ENCODE measurements at regions not wholly inside any gene's neighbourhood (a gene's known extent, or its start where the extent isn't known, plus 50 kb on each side); places are given as distances from the start of the nearest gene placed in this dataset.

DNA sequence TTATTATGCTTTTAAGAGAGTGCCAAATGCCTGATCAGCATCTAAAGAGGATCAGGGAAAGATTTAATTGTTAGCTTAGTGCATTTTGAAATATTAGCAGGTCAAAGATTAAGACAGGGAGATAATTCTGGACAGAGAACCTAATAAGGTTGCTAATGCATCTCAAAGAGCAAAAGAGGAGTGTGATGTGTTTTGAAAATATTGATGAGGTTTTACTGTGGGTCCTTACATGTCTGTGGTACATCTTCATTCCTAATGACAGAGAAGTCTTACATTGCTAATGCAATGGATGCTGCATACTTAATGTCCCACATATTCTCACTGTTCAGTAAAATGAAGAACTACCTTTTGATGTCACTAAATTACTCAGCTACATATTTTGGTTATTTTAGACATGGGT is 154.1 kb downstream of the TAF11L14 start:
- intact Hi-C loops (cut with DNase I; ENCODE audit: low total_unique reads) (no loop called here), in situ Hi-C loops (cut with MboI; ENCODE audit: low sequenced_read_pairs in 4 of 4) (no loop called here)
- ATAC-seq (no peak), DNase-seq (no peak)
- Histone ChIP-seq H3K27me3 (no peaks in the 10 kb centered on the region), H3K27ac (no peak overlapping the region), H3K36me3 (no peaks in the 10 kb centered on the region), H3K9me3 (no peaks in the 10 kb centered on the region), H3K4me3 (no peak overlapping the region), H3K4me1 (no peaks in the 10 kb centered on the region)
- TF ChIP-seq, protein P1, sequence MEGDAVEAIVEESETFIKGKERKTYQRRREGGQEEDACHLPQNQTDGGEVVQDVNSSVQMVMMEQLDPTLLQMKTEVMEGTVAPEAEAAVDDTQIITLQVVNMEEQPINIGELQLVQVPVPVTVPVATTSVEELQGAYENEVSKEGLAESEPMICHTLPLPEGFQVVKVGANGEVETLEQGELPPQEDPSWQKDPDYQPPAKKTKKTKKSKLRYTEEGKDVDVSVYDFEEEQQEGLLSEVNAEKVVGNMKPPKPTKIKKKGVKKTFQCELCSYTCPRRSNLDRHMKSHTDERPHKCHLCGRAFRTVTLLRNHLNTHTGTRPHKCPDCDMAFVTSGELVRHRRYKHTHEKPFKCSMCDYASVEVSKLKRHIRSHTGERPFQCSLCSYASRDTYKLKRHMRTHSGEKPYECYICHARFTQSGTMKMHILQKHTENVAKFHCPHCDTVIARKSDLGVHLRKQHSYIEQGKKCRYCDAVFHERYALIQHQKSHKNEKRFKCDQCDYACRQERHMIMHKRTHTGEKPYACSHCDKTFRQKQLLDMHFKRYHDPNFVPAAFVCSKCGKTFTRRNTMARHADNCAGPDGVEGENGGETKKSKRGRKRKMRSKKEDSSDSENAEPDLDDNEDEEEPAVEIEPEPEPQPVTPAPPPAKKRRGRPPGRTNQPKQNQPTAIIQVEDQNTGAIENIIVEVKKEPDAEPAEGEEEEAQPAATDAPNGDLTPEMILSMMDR (IDR thresholded peaks at IDR 0.05 in 4 of 5, conservative IDR thresholded peaks at IDR 0.05 in 1 of 5), result no peak
- TF ChIP-seq POLR2A (IDR thresholded peaks at IDR 0.05), result no peak

DNA sequence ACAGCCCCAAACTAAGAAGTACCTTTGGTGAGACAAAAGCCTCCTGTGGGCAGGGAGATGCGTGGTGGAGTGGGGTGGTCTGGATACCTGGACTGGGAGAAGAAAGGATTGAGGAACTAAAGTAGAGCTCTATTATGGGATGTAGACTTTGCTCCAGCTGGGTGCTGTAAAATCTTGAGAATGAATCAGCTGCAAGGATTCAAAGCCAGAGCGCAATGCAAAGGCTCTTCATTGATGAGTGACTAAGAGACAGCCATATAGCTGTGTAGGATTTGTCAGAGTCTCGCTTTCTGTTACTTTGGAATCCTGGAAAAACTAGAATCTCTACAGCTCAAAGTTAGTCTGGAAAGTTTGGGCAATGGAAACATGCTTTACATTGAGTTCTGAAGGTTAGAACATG is 159.9 kb downstream of the TAF11L14 start:
- intact Hi-C loops (cut with DNase I; ENCODE audit: low total_unique reads) (no loop called here), in situ Hi-C loops (cut with MboI; ENCODE audit: low sequenced_read_pairs in 4 of 4) (no loop called here)
- no peak overlapping the region for H3K4me3 ChIP-seq
- no peak for DNase-seq
- no peak overlapping the region for H3K27ac ChIP-seq
- H3K27me3 ChIP-seq, result no peaks in the 10 kb centered on the region
- no peak for TF ChIP-seq POLR2A (IDR thresholded peaks at IDR 0.05)
- TF ChIP-seq, protein P1 (IDR thresholded peaks at IDR 0.05 in 4 of 5, conservative IDR thresholded peaks at IDR 0.05 in 1 of 5), result no peak
- H3K4me1 ChIP-seq, result no peaks in the 10 kb centered on the region
- H3K9me3 ChIP-seq, result no peaks in the 10 kb centered on the region
- no peaks in the 10 kb centered on the region for H3K36me3 ChIP-seq
- ATAC-seq, result no peak

DNA sequence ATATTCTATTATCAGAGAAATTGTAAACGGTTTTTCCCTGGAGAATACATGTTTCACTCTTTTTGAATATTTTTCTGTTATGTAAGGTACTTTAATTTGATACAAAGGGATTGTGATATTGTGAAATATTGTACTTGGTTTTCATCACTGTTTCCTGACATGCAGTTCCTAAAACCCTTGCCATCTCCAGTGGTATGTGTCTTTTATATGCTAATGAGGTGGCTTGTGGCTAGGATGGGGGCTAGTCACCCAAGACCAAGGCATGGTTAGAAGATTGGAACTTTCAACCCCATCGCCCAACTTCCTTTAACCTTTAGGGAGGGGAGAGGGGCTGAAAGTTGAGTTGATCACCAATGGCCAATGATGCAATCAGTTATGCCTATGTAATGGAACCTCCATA is 160.6 kb downstream of the TAF11L14 start:
- ATAC-seq (no peak), DNase-seq (no peak)
- no peak overlapping the region for H3K4me3 ChIP-seq
- intact Hi-C loops (cut with DNase I; ENCODE audit: low total_unique reads), result no loop called here
- H3K27me3 ChIP-seq, result no peaks in the 10 kb centered on the region
- H3K4me1 ChIP-seq, result no peaks in the 10 kb centered on the region
- in situ Hi-C loops (cut with MboI; ENCODE audit: low sequenced_read_pairs in 4 of 4), result no loop called here
- no peak for TF ChIP-seq POLR2A (IDR thresholded peaks at IDR 0.05)
- TF ChIP-seq, protein P1 (IDR thresholded peaks at IDR 0.05 in 4 of 5, conservative IDR thresholded peaks at IDR 0.05 in 1 of 5), result no peak
- H3K27ac ChIP-seq, result no peak overlapping the region
- H3K9me3 ChIP-seq, result no peaks in the 10 kb centered on the region
- H3K36me3 ChIP-seq, result no peaks in the 10 kb centered on the region

DNA sequence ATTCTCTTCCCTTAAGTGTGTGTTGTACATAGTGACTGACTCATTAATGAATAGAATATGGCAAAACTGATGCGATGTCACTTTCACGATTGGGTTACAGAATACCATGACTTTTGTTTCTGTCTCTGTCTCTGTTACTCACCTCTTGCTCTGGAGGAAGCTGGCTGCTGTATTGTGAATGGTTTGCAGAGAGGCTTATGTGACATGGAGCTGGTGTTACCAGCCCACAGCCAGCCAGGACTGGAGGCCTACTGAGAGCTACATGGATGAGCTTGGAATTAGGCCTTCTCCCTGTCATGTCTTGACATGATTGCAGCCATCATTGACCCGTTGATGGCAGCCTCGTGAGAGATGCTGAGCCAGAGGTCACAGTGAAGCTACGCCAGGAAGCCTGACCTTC is 161.9 kb downstream of the TAF11L14 start:
- Histone ChIP-seq H3K27me3 (no peaks in the 10 kb centered on the region), H3K4me3 (no peak overlapping the region), H3K4me1 (no peaks in the 10 kb centered on the region), H3K27ac (no peak overlapping the region), H3K9me3 (no peaks in the 10 kb centered on the region), H3K36me3 (no peaks in the 10 kb centered on the region)
- TF ChIP-seq, protein P1 (IDR thresholded peaks at IDR 0.05 in 4 of 5, conservative IDR thresholded peaks at IDR 0.05 in 1 of 5), result no peak
- TF ChIP-seq POLR2A (IDR thresholded peaks at IDR 0.05), result no peak
- no peak for ATAC-seq
- intact Hi-C loops (cut with DNase I; ENCODE audit: low total_unique reads), result no loop called here
- in situ Hi-C loops (cut with MboI; ENCODE audit: low sequenced_read_pairs in 4 of 4), result no loop called here
- no peak for DNase-seq

DNA sequence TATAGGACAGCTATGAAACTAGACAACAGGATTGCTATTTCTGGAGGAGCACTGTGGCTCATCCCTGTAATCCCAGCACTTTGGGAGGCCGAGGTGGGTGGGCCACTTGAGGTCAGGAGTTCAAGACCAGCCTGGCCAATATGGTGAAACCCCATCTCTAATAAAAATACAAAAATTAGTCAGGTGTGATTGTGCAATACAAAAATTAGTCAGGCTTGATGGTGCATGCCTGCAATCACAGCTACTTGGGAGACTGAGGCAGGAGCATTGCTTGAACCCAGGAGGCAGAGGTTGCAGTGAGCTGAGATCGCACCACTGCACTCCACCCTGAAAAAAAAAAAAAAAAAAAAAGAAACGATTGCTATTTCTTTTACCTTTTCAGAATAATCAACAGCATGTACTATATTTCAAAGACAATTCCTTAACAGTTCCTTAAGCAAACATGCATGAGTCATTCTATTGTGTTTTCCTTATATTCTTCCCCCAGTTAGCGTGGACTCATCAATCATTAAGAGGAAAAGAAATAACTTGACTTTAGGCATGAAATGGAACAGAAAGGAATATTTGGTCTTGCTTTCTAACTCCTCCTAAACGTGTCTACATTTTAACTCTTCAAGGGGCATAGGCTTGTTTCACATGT is 162.6 kb downstream of the TAF11L14 start:
- no peak for TF ChIP-seq POLR2A (IDR thresholded peaks at IDR 0.05)
- TF ChIP-seq, protein P1 (IDR thresholded peaks at IDR 0.05 in 4 of 5, conservative IDR thresholded peaks at IDR 0.05 in 1 of 5), result no peak
- H3K27me3 ChIP-seq, result no peaks in the 10 kb centered on the region
- H3K27ac ChIP-seq, result no peak overlapping the region
- in situ Hi-C loops (cut with MboI; ENCODE audit: low sequenced_read_pairs in 4 of 4), result no loop called here
- no peaks in the 10 kb centered on the region for H3K4me1 ChIP-seq
- no peak for DNase-seq
- intact Hi-C loops (cut with DNase I; ENCODE audit: low total_unique reads), result no loop called here
- ATAC-seq, result no peak
- no peaks in the 10 kb centered on the region for H3K36me3 ChIP-seq
- H3K4me3 ChIP-seq, result no peak overlapping the region
- no peaks in the 10 kb centered on the region for H3K9me3 ChIP-seq
